HL-60 (cell line): ENCODE measurements at regions not wholly inside any gene's neighbourhood (a gene's known extent, or its start where the extent isn't known, plus 50 kb on each side); places are given as distances from the start of the nearest gene placed in this dataset.

Experiments
- CTCF ChIP-seq: IDR thresholded peaks from one replicate; pipeline ENCODE4 v1.5.1; 2011; ENCODE audit warnings: low read length, control low read depth, inconsistent platforms; ENCODE audit not compliant: insufficient read depth
- GABPA ChIP-seq: IDR thresholded peaks from 2 replicates; pipeline ENCODE4 v1.6.1; 2012; ENCODE audit warnings: low read depth
- POLR2AphosphoS5 ChIP-seq: IDR thresholded peaks from 2 replicates; pipeline ENCODE4 v1.6.1; 2012; ENCODE audit warnings: low read depth
- REST ChIP-seq: IDR thresholded peaks from 2 replicates; pipeline ENCODE4 v1.6.1; 2012; ENCODE audit warnings: low read depth; ENCODE audit not compliant: insufficient replicate concordance
- SPI1 ChIP-seq: IDR thresholded peaks from 2 replicates; pipeline ENCODE4 v1.6.1; 2012; ENCODE audit warnings: low read depth, mild to moderate bottlenecking, borderline replicate concordance

- TF ChIP-seq GABPA (no peak), CTCF (no peak), POLR2AphosphoS5 (no peak), REST (no peak), SPI1 (no peak)
Observed at GRCh38 chr4:85039526-85039925, 73.0 kb upstream of the WDFY3 start.
